PFSK-1 (cell line): ENCODE measurements at regions not wholly inside any gene's neighbourhood (a gene's known extent, or its start where the extent isn't known, plus 50 kb on each side); places are given as distances from the start of the nearest gene placed in this dataset.

Source experiments
- POLR2AphosphoS5 ChIP-seq: IDR thresholded peaks from 2 replicates; pipeline ENCODE4 v1.6.1; 2012; ENCODE audit warnings: low read depth, mild to moderate bottlenecking, control low read depth, low read length, moderate library complexity
- SIN3A ChIP-seq: IDR thresholded peaks from 2 replicates; pipeline ENCODE4 v1.6.1; 2012; ENCODE audit warnings: mild to moderate bottlenecking, low read length, moderate library complexity, borderline replicate concordance; ENCODE audit not compliant: insufficient read depth

DNA sequence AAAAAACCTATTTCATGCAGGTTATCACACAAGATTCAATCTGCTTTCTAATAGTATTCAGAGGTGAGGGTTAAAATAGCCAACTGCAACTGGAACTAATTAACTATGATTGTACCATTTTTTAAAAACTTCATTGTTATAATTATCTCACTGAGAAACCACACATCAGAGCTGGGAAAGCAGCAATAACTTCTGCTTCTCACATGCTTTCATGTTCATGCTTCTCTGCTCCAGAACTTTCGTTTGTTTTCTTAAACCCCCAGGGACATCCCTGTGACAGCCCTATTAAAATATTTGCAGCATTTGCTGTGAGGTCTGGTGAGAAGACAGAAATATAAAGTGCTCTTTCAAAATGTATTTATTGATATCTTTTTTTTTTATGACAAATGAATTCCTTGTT is 389.0 kb upstream of the SORCS1 start:
- TF ChIP-seq POLR2AphosphoS5 (no peak), SIN3A (no peak)
